GM23248 (cell line): ENCODE measurements at regions not wholly inside any gene's neighbourhood (a gene's known extent, or its start where the extent isn't known, plus 50 kb on each side); places are given as distances from the start of the nearest gene placed in this dataset.

Source experiments
- DNase-seq: peaks from one replicate; pipeline ENCODE4 v3.0.0-alpha.2; 2015
- H2AFZ ChIP-seq: fragments of 200-600 bp; sonication (generic); 2 replicates; pipeline ENCODE4 v1.6.1; 2016; ENCODE audit warnings: antibody characterized with exemption
- H3F3A ChIP-seq: fragments of 200-600 bp; sonication (generic); 2 replicates; pipeline ENCODE4 v1.6.1; 2016; ENCODE audit warnings: mild to moderate bottlenecking, antibody characterized with exemption, mixed run types; ENCODE audit not compliant: insufficient read depth
- H3K27ac ChIP-seq: fragments of 200-600 bp; sonication (generic); 2 replicates; pipeline ENCODE4 v1.5.1; 2016; ENCODE audit warnings: mild to moderate bottlenecking
- H3K27me3 ChIP-seq: fragments of 200-600 bp; sonication (generic); replicated peaks from 2 replicates; pipeline ENCODE4 v1.6.1; 2016; ENCODE audit warnings: mild to moderate bottlenecking; ENCODE audit not compliant: insufficient read depth
- H3K36me3 ChIP-seq: fragments of 200-600 bp; sonication (generic); 2 replicates; pipeline ENCODE4 v1.6.1; 2016; ENCODE audit warnings: low read depth, mild to moderate bottlenecking
- H3K4me1 ChIP-seq: fragments of 200-600 bp; sonication (generic); 2 replicates; pipeline ENCODE4 v1.6.1; 2016; ENCODE audit warnings: mild to moderate bottlenecking; ENCODE audit not compliant: insufficient read depth
- H3K4me2 ChIP-seq: fragments of 200-600 bp; sonication (generic); one replicate; pipeline ENCODE4 v1.6.1; 2016; ENCODE audit warnings: mild to moderate bottlenecking; ENCODE audit not compliant: unreplicated experiment
- H3K4me3 ChIP-seq: fragments of 200-600 bp; sonication (generic); 2 replicates; pipeline ENCODE4 v1.5.1; 2016; ENCODE audit warnings: mild to moderate bottlenecking
- H3K79me2 ChIP-seq: fragments of 200-600 bp; sonication (generic); 2 replicates; pipeline ENCODE4 v1.6.1; 2016; ENCODE audit warnings: mild to moderate bottlenecking; ENCODE audit not compliant: insufficient read depth
- H3K9ac ChIP-seq: fragments of 200-600 bp; sonication (generic); 2 replicates; pipeline ENCODE4 v1.6.1; 2016; ENCODE audit warnings: mild to moderate bottlenecking
- H3K9me2 ChIP-seq: fragments of 200-600 bp; sonication (generic); 2 replicates; pipeline ENCODE4 v1.6.1; 2016; ENCODE audit warnings: mixed run types, mild to moderate bottlenecking, moderate library complexity; ENCODE audit not compliant: insufficient read depth
- H3K9me3 ChIP-seq: fragments of 200-600 bp; sonication (generic); one replicate; pipeline ENCODE4 v1.6.1; 2017; ENCODE audit warnings: low read depth
- H4K20me1 ChIP-seq: fragments of 200-600 bp; sonication (generic); 2 replicates; pipeline ENCODE4 v1.6.0; 2016; ENCODE audit not compliant: insufficient read depth
- EZH2 ChIP-seq: fragments of 200-600 bp; sonication (generic); IDR thresholded peaks from 2 replicates; pipeline ENCODE4 v1.6.1; 2018; ENCODE audit warnings: antibody characterized with exemption, mild to moderate bottlenecking; ENCODE audit not compliant: insufficient read depth, poor library complexity, severe bottlenecking
- EZH2phosphoT487 ChIP-seq: fragments of 200-600 bp; sonication (generic); IDR thresholded peaks from 2 replicates; pipeline ENCODE4 v1.6.1; 2018; ENCODE audit warnings: antibody characterized with exemption, moderate library complexity, mild to moderate bottlenecking, low read depth; ENCODE audit not compliant: insufficient read depth
- WGBS, 2 experiments: methylation state at CpG; one replicate each; pipeline ENCODE4 v1.1.6; 2015 to 2017; ENCODE audit warnings: low lambda C conversion rate in 2 of 2, low coverage in 1 of 2; ENCODE audit errors: missing lambda C conversion rate in 2 of 2; 5-methylcytosine and 5-hydroxymethylcytosine counted together
- in situ Hi-C: fragments of 300-500 bp; cut with MboI; formaldehyde crosslinking; loops from 2 replicates; pipeline ENCODE4 v1.15.0; 2020

GRCh38 chr10:80767963-80768362 is 230.3 kb downstream of the SH2D4B start:
- H3K9me3 ChIP-seq, result no peaks in the 10 kb centered on the region
- in situ Hi-C loops, result no loop called here

GRCh38 chr10:80769700-80770160 is 232.0 kb downstream of the SH2D4B start:
- WGBS, 2 experiments, result 0% methylated on average over 2 of the region's 2 CpGs
- no peaks in the 10 kb centered on the region for H3K27me3 ChIP-seq
- H3K27ac ChIP-seq, result no peak overlapping the region
- no peak overlapping the region for H2AFZ ChIP-seq
- no peaks in the 10 kb centered on the region for H3K79me2 ChIP-seq
- H3K9me3 ChIP-seq, result no peaks in the 10 kb centered on the region
- no peaks in the 10 kb centered on the region for H3K36me3 ChIP-seq
- no peaks in the 10 kb centered on the region for H3K9me2 ChIP-seq
- no peak overlapping the region for H3K9ac ChIP-seq
- no peak for TF ChIP-seq EZH2phosphoT487
- TF ChIP-seq EZH2, result no peak
- no peaks in the 10 kb centered on the region for H3K4me1 ChIP-seq
- no peak overlapping the region for H3K4me3 ChIP-seq
- no peaks in the 10 kb centered on the region for H4K20me1 ChIP-seq
- no peak overlapping the region for H3K4me2 ChIP-seq
- in situ Hi-C loops, result no loop called here
- no peak for DNase-seq
- no peaks in the 10 kb centered on the region for H3F3A ChIP-seq

More at GRCh38 chr10:80767963-80768362, 230.3 kb downstream of the SH2D4B start:
- Histone ChIP-seq H3K4me2 (no peak overlapping the region), H3K79me2 (no peaks in the 10 kb centered on the region), H3K27ac (no peak overlapping the region), H3K36me3 (no peaks in the 10 kb centered on the region), H3K4me1 (no peaks in the 10 kb centered on the region), H3K27me3 (no peaks in the 10 kb centered on the region), H2AFZ (no peak overlapping the region), H3K9ac (no peak overlapping the region), H3K9me2 (no peaks in the 10 kb centered on the region), H4K20me1 (no peaks in the 10 kb centered on the region), H3K4me3 (no peak overlapping the region), H3F3A (no peaks in the 10 kb centered on the region)
- WGBS, 2 experiments, result 0 to 6% methylated on average over 1 of the region's 1 CpG
- no peak for TF ChIP-seq EZH2
- no peak for TF ChIP-seq EZH2phosphoT487
- DNase-seq, result no peak

- no peaks in the 10 kb centered on the region for H3F3A ChIP-seq
- no peak overlapping the region for H3K9ac ChIP-seq
- no peaks in the 10 kb centered on the region for H3K9me3 ChIP-seq
- DNase-seq, result no peak
- TF ChIP-seq EZH2 (no peak), EZH2phosphoT487 (no peak)
- H3K27ac ChIP-seq, result no peak overlapping the region
- H2AFZ ChIP-seq, result no peak overlapping the region
- in situ Hi-C loops, result no loop called here
- 13 to 31% methylated on average over 2 of the region's 2 CpGs for WGBS, 2 experiments
- no peaks in the 10 kb centered on the region for H3K9me2 ChIP-seq
- no peak overlapping the region for H3K4me2 ChIP-seq
- no peaks in the 10 kb centered on the region for H4K20me1 ChIP-seq
- H3K4me3 ChIP-seq, result no peak overlapping the region
- no peaks in the 10 kb centered on the region for H3K4me1 ChIP-seq
- H3K36me3 ChIP-seq, result no peaks in the 10 kb centered on the region
- no peaks in the 10 kb centered on the region for H3K27me3 ChIP-seq
- H3K79me2 ChIP-seq, result no peaks in the 10 kb centered on the region
Measured at GRCh38 chr10:80770239-80770638, 232.5 kb downstream of the SH2D4B start.

GRCh38 chr10:80771285-80771684 is 233.6 kb downstream of the SH2D4B start:
- H3F3A ChIP-seq, result no peaks in the 10 kb centered on the region
- no peak overlapping the region for H2AFZ ChIP-seq
- no peaks in the 10 kb centered on the region for H3K27me3 ChIP-seq
- no peaks in the 10 kb centered on the region for H3K9me3 ChIP-seq
- no peak overlapping the region for H3K9ac ChIP-seq
- no peak overlapping the region for H3K4me2 ChIP-seq
- H3K36me3 ChIP-seq, result no peaks in the 10 kb centered on the region
- no peaks in the 10 kb centered on the region for H3K4me1 ChIP-seq
- no peaks in the 10 kb centered on the region for H3K9me2 ChIP-seq
- 0% methylated on average over 1 of the region's 1 CpG for WGBS, 2 experiments
- no peak for TF ChIP-seq EZH2
- no peak for TF ChIP-seq EZH2phosphoT487
- no peak overlapping the region for H3K4me3 ChIP-seq
- no peaks in the 10 kb centered on the region for H4K20me1 ChIP-seq
- no peak for DNase-seq
- in situ Hi-C loops, result no loop called here
- no peaks in the 10 kb centered on the region for H3K79me2 ChIP-seq
- no peak overlapping the region for H3K27ac ChIP-seq
